ENCODE measurements at regions not wholly inside any gene's neighbourhood (a gene's known extent, or its start where the extent isn't known, plus 50 kb on each side); places are given as distances from the start of the nearest gene placed in this dataset.

DNA sequence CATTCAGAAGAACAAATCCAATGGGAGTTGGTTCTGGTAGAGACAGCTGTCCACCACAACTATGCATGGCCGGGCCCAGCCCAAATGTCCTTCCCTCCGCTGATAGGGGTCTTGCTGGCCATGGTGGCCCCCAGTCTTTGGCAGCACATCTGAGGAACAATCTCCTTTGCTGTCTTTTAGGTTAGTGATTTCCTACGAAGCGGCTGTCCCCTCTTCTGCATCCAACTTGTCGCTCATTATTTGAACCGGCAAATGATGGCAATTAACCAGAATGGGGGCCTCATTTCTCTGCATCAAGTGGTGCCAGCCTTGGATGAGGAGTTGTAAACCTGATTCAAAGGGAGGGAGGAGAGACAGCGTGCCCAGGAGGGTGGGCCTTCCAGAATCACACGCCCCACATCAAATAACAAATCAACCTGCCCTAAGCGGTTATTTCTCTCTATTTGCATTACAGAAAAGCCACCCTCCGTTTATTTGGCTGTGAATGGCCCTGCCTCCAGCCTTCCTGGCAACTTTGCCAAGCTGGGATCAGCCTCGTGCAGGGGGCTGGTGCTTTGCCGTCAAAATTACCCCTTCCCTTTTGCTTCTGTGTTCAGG, 156.5 kb downstream of the RGS9 start:
- no peak for TF ChIP-seq POLR2A (IDR thresholded peaks at IDR 0.05; ENCODE audit: low read depth, low read length)
- no peak for TF ChIP-seq POLR2AphosphoS5 (IDR thresholded peaks at IDR 0.05; ENCODE audit: low read depth, low read length)
- no peak for TF ChIP-seq TAF1 (IDR thresholded peaks at IDR 0.05; ENCODE audit: low read depth, low read length)
- no peak for TF ChIP-seq SPI1 (IDR thresholded peaks at IDR 0.05; ENCODE audit: low read depth, low read length)
- no peak for TF ChIP-seq PAX5 (IDR thresholded peaks at IDR 0.05; ENCODE audit: insufficient read depth, low read length, severe bottlenecking)

Data from GM12891 (cell line).